IPS DF 4.7 (cell line): ENCODE measurements at regions not wholly inside any gene's neighbourhood (a gene's known extent, or its start where the extent isn't known, plus 50 kb on each side); places are given as distances from the start of the nearest gene placed in this dataset.
A peak's percentile ranks its signal among the peaks of the same experiment; 100 is the strongest.

Experiments used
- DNase-seq: peaks from one replicate; pipeline ENCODE4 v3.0.0-alpha.2; 2013; ENCODE audit warnings: low spot score; ENCODE audit errors: extremely low read depth

GRCh38 chr6:156725712-156726111 lies 51.5 kb upstream of the ARID1B start:
- no peak for DNase-seq

- DNase-seq: peak; percentile 51
Measured at GRCh38 chr6:156720691-156721685, 56.2 kb upstream of the ARID1B start.

- DNase-seq: no peak
Measured at GRCh38 chr6:156719720-156720563, 57.2 kb upstream of the ARID1B start.

- DNase-seq: no peak
Measured at GRCh38 chr6:156719395-156719719, 57.8 kb upstream of the ARID1B start.

DNA sequence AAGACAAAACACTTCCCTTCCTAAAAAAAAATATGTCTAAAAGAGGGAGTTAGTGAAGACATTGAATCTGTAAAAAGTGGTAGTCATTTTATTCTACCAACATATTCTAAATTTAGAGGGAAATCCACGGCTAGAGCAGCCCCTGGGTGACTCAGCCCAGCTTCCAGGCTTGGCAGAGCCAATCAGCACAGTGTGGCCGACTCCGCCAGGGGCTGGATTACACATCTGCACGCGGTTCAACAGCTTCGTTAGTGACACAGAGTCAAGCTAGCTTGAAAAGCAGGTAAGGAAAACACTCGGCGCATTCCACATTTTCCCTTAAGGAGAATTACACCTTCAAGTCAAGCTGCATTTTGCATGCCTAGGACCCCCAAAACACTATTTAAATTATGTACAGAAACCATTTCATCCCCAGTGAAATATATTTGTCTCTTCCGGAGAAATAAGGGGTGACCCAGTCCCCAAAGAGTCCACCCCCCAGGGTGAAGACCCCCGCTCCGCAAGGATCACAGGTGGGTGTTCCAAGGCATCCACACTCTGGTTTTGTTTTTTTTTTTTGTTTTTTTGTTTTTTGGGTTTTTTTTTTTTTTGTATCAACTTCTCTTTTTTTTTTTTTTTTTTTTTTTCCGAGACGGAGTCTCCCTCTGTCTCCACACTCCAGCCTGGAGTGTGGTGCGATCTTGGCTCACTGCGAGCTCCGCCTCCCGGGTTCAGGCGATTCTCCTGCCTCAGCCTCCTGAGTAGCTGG lies 58.4 kb upstream of the ARID1B start:
- no peak for DNase-seq

DNA sequence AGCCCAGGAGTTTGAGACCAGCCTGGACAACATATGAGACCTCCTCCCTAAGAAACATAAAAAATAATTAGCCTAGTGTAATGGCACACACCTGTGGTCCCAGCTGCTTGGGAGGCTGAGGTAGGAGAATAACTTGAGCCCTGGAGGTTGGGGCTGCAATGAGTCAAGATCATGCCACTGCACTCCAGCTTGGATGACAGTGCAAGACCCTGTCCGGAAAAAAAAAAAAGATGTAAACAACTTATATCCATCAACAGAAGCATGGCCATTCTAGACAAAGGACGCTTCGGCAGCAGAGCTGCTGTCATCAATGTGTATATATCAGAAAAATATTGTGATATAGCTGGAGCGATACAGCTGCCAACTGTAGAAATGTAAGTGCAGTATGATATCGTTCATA lies 59.6 kb upstream of the ARID1B start:
- DNase-seq: no peak

- DNase-seq: no peak
Measured at GRCh38 chr6:156715839-156716238, 61.3 kb upstream of the ARID1B start.

DNA sequence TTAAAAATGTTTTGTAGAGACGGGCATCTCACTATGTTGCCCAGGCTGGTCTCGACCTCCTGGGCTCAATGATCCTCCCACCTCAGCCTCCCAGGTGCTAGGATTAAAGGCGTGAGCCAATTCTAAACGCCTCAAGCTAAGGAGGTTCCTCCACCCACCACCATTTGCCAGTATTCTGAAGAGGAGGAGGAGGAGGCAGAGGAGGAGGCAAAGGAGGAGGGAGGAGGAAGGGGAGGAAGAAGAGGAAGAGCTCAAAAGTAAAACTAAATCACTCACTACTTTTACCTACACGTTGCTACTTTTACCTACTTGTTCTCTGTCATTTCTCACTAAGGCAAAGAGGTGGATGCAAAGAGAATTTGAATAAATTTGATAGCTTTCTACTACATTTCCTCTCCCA lies 63.6 kb upstream of the ARID1B start:
- no peak for DNase-seq

GRCh38 chr6:156710479-156710878 lies 66.7 kb upstream of the ARID1B start:
- DNase-seq: no peak

DNA sequence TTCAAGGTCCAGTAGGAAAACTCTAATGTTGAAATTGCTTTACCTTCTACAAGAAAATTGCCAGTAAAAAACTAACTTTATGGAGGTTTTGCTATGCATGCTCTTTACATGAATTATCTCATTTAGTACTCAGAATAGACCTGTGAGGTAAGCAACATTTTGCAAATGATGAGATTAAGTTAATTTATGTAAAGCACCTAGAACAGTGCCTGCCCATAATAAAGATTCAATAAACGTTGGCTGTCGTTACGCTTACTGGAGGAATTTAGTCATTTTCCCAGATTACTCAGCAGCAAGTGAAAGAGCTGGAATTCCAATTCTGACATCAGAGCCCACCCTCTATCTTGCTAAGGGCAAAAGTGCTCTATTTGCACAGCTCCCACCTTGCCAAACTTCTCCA lies 69.4 kb upstream of the ARID1B start:
- DNase-seq: no peak

GRCh38 chr6:156703719-156704118 lies 73.5 kb upstream of the ARID1B start:
- DNase-seq: no peak

- DNase-seq: no peak
Measured at GRCh38 chr6:156701966-156702365, 75.2 kb upstream of the ARID1B start.

GRCh38 chr6:156700440-156701057 lies 76.6 kb upstream of the ARID1B start:
- no peak for DNase-seq

DNA sequence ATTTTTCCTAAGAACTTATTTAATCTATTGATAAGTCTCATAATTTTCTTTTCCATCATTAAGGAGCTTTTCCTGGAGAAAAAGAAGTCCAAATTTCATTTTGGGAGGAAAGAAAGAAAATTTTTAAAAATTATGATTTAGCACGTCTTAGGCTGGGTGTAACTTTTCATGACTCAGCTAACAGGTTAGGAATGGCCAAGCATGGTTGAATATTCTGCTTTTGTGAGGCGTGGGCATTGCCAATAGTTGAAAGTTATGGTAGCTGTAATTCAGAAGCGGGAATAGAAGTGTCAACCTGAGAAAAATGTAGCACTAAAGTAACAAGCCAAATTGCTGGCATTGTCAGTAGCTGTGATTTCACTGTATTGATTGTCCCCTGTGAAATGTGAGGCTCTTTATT lies 77.2 kb upstream of the ARID1B start:
- DNase-seq: no peak

DNA sequence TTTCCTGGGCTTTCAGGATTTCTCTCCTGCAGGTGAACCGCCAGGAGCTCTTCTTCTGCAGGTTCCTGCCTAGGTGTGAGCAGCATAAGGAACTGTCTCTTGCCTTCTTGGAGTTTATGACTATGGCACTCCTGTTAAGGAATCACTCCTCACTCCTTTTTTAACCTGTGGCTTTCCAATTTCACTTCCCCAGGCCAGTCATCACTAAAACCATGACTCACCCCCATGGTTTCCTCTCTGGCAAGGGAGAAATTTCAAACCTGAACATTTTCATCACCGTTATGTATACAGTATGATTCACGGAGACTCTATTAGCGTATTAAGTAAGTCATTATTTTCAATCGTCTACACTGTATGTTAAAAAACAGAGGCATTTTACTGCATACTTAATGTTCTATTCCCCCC lies 78.2 kb upstream of the ARID1B start:
- no peak for DNase-seq

DNA sequence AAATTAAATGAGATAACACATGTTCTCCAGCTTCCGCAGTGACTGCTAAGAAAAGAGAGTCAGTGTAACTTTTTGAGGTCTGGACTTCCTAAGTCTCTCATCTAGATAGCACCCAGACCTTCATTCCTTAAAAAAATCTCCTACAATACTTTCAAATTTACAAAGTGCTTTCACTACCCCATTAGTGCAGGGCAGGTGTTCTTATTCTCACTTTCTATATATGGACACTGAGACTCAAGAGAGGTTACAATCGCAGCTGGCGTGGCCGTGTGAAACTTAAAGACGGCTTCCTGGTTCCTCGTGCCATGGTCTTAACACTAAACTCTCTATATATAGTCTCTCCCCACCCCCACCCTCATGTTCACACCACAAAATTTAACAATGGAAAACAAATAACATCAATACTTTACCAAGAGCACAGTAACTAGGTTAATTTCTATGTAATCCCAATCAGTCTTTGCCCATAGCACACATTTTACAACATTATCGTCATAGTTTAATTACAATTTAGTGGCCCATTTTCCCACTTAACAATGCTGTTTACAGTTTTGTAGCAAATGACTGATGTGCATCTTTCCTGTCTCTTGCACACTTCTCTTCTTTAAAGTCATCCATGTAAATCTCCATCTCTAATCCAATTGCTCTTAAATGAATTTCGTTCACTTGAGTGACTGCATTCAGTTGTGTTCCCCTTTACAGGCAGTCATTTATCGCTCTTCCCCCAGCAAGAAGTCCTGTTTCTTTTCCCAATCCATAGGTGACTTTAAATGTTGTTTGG lies 78.8 kb upstream of the ARID1B start:
- DNase-seq: no peak

- no peak for DNase-seq
Measured at GRCh38 chr6:156697225-156697830, 79.8 kb upstream of the ARID1B start.

- DNase-seq: no peak
Measured at GRCh38 chr6:156695742-156696141, 81.4 kb upstream of the ARID1B start.

DNA sequence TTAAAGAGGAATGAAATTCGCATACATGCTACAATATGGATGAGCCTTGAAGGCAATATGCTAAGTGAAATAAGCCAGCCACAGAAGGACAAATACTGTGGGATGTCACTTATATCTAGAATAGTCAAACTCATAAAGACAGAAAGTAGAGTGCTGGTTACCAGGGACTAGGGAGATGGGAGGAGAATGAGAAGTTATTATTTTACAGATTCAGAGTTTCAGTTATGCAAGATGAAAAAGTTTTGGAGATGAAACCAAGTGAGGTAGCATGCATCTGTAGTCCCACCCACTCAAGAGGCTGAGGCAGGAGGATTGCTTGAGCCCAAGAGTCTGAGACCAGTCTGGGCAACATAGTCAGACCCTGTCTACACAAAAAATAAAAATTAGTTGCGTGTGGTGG lies 82.5 kb upstream of the ARID1B start:
- no peak for DNase-seq

- DNase-seq: no peak
Measured at GRCh38 chr6:156691018-156691417, 86.2 kb upstream of the ARID1B start.
